ENCODE measurements at regions not wholly inside any gene's neighbourhood (a gene's known extent, or its start where the extent isn't known, plus 50 kb on each side); places are given as distances from the start of the nearest gene placed in this dataset.

- TF ChIP-seq CTCF (tag by site-specific recombination; IDR thresholded peaks at IDR 0.05) (no peak), EGR2 (tag by site-specific recombination; IDR thresholded peaks at IDR 0.05; ENCODE audit: low read depth) (no peak), YY1 (tag by site-specific recombination; IDR thresholded peaks at IDR 0.05) (no peak)
Observed at GRCh38 chr11:135069890-135070289, 657.8 kb upstream of the B3GAT1 start.

Measured in HEK293 (cell line).